ENCODE measurements at regions not wholly inside any gene's neighbourhood (a gene's known extent, or its start where the extent isn't known, plus 50 kb on each side); places are given as distances from the start of the nearest gene placed in this dataset.

GRCh38 chr10:34033078-34033477 is 698.6 kb upstream of the NRP1 start:
- TF ChIP-seq POLR2A (IDR thresholded peaks at IDR 0.05), result no peak
- TF ChIP-seq POLR2AphosphoS5 (IDR thresholded peaks at IDR 0.05; ENCODE audit: insufficient read depth in 1 of 2, low read depth in 1 of 2), result no peak
- TF ChIP-seq, protein P1, sequence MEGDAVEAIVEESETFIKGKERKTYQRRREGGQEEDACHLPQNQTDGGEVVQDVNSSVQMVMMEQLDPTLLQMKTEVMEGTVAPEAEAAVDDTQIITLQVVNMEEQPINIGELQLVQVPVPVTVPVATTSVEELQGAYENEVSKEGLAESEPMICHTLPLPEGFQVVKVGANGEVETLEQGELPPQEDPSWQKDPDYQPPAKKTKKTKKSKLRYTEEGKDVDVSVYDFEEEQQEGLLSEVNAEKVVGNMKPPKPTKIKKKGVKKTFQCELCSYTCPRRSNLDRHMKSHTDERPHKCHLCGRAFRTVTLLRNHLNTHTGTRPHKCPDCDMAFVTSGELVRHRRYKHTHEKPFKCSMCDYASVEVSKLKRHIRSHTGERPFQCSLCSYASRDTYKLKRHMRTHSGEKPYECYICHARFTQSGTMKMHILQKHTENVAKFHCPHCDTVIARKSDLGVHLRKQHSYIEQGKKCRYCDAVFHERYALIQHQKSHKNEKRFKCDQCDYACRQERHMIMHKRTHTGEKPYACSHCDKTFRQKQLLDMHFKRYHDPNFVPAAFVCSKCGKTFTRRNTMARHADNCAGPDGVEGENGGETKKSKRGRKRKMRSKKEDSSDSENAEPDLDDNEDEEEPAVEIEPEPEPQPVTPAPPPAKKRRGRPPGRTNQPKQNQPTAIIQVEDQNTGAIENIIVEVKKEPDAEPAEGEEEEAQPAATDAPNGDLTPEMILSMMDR (IDR thresholded peaks at IDR 0.05), result no peak
- no peak overlapping the region for H3K4me3 ChIP-seq
- no peak overlapping the region for H3K27ac ChIP-seq
- H3K9me3 ChIP-seq, result no peaks in the 10 kb centered on the region
- intact Hi-C loops (cut with DNase I), result no loop called here
- H3K4me1 ChIP-seq, result peaks cover 4% of the 10 kb centered on the region
- H3K36me3 ChIP-seq, result no peaks in the 10 kb centered on the region
- no peaks in the 10 kb centered on the region for H3K27me3 ChIP-seq
- no peak for DNase-seq (ENCODE audit: extremely low spot score in 2 of 2)

- intact Hi-C loops (cut with DNase I), result no loop called here
- H3K4me3 ChIP-seq, result no peak overlapping the region
- H3K9me3 ChIP-seq, result no peaks in the 10 kb centered on the region
- H3K27ac ChIP-seq, result no peak overlapping the region
- H3K27me3 ChIP-seq, result no peaks in the 10 kb centered on the region
- DNase-seq (ENCODE audit: extremely low spot score in 2 of 2), result no peak
- no peaks in the 10 kb centered on the region for H3K36me3 ChIP-seq
- peaks cover 4% of the 10 kb centered on the region for H3K4me1 ChIP-seq
- TF ChIP-seq POLR2AphosphoS5 (IDR thresholded peaks at IDR 0.05; ENCODE audit: insufficient read depth in 1 of 2, low read depth in 1 of 2), result no peak
- TF ChIP-seq, protein P1 (IDR thresholded peaks at IDR 0.05), result no peak
- no peak for TF ChIP-seq POLR2A (IDR thresholded peaks at IDR 0.05)
Measured at GRCh38 chr10:34032564-34032963, 698.1 kb upstream of the NRP1 start.

- no peaks in the 10 kb centered on the region for H3K36me3 ChIP-seq
- H3K4me1 ChIP-seq, result peaks cover 4% of the 10 kb centered on the region
- H3K27me3 ChIP-seq, result no peaks in the 10 kb centered on the region
- no peak overlapping the region for H3K27ac ChIP-seq
- TF ChIP-seq, protein P1 (IDR thresholded peaks at IDR 0.05), result no peak
- no peak for TF ChIP-seq POLR2A (IDR thresholded peaks at IDR 0.05)
- no peak for TF ChIP-seq POLR2AphosphoS5 (IDR thresholded peaks at IDR 0.05; ENCODE audit: insufficient read depth in 1 of 2, low read depth in 1 of 2)
- intact Hi-C loops (cut with DNase I), result no loop called here
- DNase-seq (ENCODE audit: extremely low spot score in 2 of 2), result no peak
- no peak overlapping the region for H3K4me3 ChIP-seq
- H3K9me3 ChIP-seq, result no peaks in the 10 kb centered on the region
Measured at GRCh38 chr10:34031400-34031799, 696.9 kb upstream of the NRP1 start.

DNA sequence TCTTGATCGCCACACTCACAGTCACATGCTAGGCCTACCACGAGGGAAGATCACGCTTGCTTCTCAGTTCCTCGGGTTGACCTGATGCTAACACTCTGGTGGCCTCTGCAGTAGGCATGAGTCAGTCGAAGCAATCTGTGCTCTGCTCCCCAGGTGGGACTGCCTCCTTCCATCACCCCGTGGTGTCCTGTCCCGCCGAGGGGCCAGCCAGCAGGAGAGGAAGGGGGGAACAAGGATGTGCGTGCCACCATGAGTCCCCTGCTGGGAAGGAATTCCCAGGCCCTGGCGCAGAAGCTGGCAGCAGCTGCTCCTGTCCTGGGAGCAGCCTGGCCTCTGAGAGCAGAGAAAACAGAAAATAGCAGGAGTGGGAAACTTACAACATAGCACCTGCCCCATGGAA is 695.0 kb upstream of the NRP1 start:
- no peak for TF ChIP-seq POLR2AphosphoS5 (IDR thresholded peaks at IDR 0.05; ENCODE audit: insufficient read depth in 1 of 2, low read depth in 1 of 2)
- no peak for TF ChIP-seq POLR2A (IDR thresholded peaks at IDR 0.05)
- TF ChIP-seq, protein P1 (IDR thresholded peaks at IDR 0.05), result no peak
- Histone ChIP-seq H3K9me3 (no peaks in the 10 kb centered on the region), H3K27me3 (no peaks in the 10 kb centered on the region), H3K36me3 (no peaks in the 10 kb centered on the region), H3K27ac (no peak overlapping the region), H3K4me3 (no peak overlapping the region), H3K4me1 (peaks cover 4% of the 10 kb centered on the region)
- intact Hi-C loops (cut with DNase I), result no loop called here
- DNase-seq (ENCODE audit: extremely low spot score in 2 of 2), result no peak

DNA sequence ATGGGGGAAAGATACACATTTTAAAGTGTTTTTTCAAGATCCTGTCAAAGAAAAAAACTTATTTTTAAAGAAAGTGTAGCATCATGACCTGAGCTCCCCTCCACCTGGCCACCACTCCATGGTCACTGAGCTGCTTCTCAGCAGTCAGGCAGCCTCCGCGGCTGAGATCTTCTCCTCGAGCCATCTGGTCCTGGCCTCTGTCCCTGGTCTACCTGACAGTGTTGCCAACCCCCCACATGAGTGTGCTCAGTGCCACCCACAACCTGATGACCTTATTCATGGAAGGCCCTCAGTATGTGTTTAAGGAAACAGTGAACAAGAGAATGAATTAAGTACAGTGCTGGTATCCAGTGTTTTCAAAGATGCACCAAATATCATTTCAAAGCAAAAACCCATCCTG is 694.5 kb upstream of the NRP1 start:
- DNase-seq (ENCODE audit: extremely low spot score in 2 of 2), result no peak
- Histone ChIP-seq H3K4me1 (peaks cover 4% of the 10 kb centered on the region), H3K36me3 (no peaks in the 10 kb centered on the region), H3K27ac (no peak overlapping the region), H3K9me3 (no peaks in the 10 kb centered on the region), H3K27me3 (no peaks in the 10 kb centered on the region), H3K4me3 (no peak overlapping the region)
- intact Hi-C loops (cut with DNase I), result no loop called here
- TF ChIP-seq, protein P1 (IDR thresholded peaks at IDR 0.05), result no peak
- TF ChIP-seq POLR2AphosphoS5 (IDR thresholded peaks at IDR 0.05; ENCODE audit: insufficient read depth in 1 of 2, low read depth in 1 of 2) (no peak), POLR2A (IDR thresholded peaks at IDR 0.05) (no peak)
